A673 (cell line): ENCODE measurements at regions not wholly inside any gene's neighbourhood (a gene's known extent, or its start where the extent isn't known, plus 50 kb on each side); places are given as distances from the start of the nearest gene placed in this dataset.

Experiments
- CTCF ChIP-seq: fragments of 300-800, 200-600 bp; sonication (generic); conservative IDR thresholded peaks from 2 replicates; pipeline ENCODE4 v1.5.1; 2017; ENCODE audit warnings: low read depth, mild to moderate bottlenecking, antibody characterized with exemption, low read length, moderate library complexity, mixed read lengths
- EZH2 ChIP-seq: fragments of 200-600 bp; sonication (generic); IDR thresholded peaks from 2 replicates; pipeline ENCODE4 v1.6.1; 2017; ENCODE audit warnings: borderline replicate concordance, low read depth, mild to moderate bottlenecking, mixed read lengths, antibody characterized with exemption, low read length; ENCODE audit not compliant: poor library complexity, severe bottlenecking

DNA sequence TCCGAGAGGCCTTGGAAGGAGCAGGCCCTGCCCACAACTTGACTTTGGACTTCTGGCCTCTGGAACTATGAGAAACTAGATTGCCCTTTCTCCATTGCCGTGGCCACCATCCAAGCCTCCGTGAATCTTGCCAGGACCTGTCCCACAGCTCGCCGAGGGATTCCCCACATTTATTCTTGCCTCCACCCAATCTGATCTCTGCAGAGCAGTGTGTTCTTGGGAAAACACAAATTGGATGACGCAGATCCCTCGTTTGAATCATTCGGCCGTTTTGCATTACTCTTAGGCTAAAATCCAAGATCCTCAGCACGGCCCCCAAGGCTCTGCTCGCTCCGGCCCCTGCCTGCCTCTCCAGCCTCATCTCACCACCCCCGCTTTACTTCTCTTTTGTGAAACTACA, 364.2 kb downstream of the ZNF516 start:
- TF ChIP-seq CTCF = no peak
- no peak for TF ChIP-seq EZH2
